Endometrium (tissue), 2 donors: ENCODE measurements at regions not wholly inside any gene's neighbourhood (a gene's known extent, or its start where the extent isn't known, plus 50 kb on each side); places are given as distances from the start of the nearest gene placed in this dataset.
A peak's percentile ranks its signal among the peaks of the same experiment; 100 is the strongest.

ENCODE experiments used
- FAIRE-seq: peaks from 2 replicates; lab custom pipeline; 2012; peaks lifted over from hg19 to GRCh38; lab: Jason Lieb, UNC
- donor health status: control.
- donor health status: control.

- no peak for FAIRE-seq
Measured at GRCh38 chr5:60374409-60374808, 325.6 kb downstream of the DEPDC1B start.

GRCh38 chr5:60372786-60373185 is 327.2 kb downstream of the DEPDC1B start:
- no peak for FAIRE-seq

- FAIRE-seq, result no peak
Measured at GRCh38 chr5:60371065-60371464, 328.9 kb downstream of the DEPDC1B start.

DNA sequence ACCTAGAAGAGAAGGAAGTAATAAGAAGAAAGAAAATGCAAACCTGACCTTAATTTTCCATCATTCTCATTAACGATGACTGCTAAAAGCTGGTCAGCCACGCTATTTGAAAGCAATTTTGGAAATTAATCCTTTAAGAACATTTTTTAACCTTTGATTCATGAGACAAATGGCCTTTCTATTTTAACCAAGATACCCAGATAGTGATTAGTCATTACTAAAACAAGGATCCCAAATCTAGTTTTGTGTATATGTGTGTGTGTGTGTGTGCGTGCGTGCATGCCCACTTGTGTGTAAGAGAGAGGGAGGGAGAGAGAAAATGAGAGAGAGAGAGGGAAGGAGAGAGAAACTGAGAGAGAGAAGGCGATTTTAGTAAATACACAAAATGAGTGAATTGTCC is 329.5 kb downstream of the DEPDC1B start:
- no peak for FAIRE-seq

GRCh38 chr5:60369391-60369790 is 330.6 kb downstream of the DEPDC1B start:
- no peak for FAIRE-seq

GRCh38 chr5:60368100-60368499 is 331.9 kb downstream of the DEPDC1B start:
- FAIRE-seq, result no peak

GRCh38 chr5:60366489-60366888 is 333.5 kb downstream of the DEPDC1B start:
- no peak for FAIRE-seq

DNA sequence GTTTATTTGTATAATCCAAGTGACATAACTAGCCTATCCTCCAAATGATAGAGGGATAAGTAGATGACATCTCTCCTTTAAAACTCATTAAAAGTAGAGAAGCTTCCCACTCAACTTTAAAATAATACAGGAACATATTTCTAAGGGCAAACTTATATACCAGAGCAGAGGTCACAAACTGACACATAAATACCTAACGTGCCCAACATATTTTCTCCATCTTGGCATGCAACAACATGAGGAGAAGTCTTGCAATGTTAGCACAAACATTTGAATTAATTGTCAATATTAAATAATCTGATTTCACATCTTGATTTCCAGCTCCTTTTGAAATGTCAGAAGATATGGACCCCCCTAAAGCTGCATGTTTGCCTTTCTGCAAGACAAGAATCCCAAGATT is 335.0 kb downstream of the DEPDC1B start:
- FAIRE-seq, result no peak

GRCh38 chr5:60362158-60362557 is 337.8 kb downstream of the DEPDC1B start:
- no peak for FAIRE-seq

DNA sequence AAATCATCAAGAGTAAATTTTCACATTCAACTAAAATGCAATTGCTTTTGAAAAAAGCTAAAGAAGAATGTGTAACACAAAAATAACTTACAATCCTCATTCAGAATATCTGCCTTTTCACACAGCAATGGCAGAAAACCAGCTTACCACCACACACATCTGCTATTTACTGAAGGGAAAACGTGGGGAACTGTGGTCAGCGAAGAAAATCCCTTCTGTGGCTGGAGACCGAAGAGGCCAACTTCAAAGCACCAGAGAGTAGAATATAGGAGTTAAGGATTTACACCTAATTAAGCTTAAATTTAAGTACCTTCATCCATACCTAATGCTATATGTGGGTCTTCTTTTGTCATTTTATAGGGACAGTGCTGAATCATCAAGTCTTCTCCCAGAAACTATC is 339.6 kb downstream of the DEPDC1B start:
- FAIRE-seq, result no peak

DNA sequence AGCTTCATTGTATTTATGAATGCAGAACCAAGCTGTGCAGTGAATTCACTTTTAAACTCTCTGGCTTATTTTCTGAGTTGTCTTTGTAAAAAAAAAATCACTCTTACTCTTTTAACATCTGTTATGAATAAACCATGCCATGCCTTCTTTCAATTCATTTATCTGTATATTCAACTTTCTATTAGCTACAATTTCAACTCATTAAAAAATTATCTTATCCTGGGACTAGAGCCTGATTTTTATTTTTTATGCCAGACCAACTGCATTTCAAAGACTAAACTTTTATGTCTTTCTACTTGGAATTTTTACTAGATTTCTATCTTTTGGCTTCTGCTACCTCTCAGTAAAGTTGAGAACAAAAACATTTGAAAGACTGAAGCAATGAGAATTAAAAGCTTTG is 342.7 kb downstream of the DEPDC1B start:
- FAIRE-seq, result peak; percentile 84

DNA sequence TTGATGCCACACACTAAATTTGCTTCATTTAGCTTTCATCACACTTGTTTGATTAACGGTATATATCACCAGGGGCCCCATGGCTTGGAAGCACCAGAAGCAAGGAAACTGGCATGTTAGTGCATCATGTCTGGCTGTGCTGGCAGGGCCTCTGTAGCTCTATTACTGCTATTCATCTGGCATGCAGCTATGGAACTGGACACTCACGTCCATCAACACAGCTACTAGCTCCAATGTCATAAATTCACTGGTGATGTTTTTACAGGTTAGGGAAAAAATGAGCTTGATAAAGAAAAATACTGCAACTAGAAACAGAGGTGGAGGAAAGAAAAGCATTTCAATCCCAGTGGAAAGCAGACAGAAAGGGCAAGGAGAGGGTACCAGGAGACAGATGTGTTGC is 343.2 kb downstream of the DEPDC1B start:
- no peak for FAIRE-seq

- FAIRE-seq, result no peak
Measured at GRCh38 chr5:60355181-60355580, 344.8 kb downstream of the DEPDC1B start.

- no peak for FAIRE-seq
Measured at GRCh38 chr5:60354311-60354710, 345.7 kb downstream of the DEPDC1B start.

DNA sequence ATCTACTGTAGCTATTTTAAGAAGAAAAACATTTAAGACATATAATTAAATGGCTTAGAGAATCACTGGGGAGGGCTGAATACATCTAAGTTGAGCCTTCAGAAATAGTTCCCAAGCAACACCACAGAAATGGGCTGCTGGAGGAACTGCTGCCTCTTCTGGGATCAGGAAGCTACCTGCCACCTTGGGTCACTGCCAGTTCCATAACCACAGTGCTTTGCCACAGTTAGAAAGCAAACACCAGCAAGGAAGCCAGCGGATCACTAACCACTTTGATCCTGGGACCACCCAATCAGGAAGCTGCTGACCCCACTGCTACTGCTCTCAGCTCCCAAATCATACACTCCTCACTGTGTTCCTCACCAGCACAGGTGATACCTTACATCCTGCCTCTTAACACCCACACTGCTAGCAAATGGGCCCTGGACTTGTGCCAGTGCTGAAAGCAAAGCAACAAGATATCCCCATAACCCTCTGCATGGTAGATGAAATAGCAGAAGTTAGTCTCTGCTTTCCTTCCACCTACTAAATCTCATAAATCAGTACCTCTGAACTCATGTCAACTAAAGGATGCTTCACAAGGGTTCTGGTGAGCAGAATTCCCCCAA is 346.9 kb downstream of the DEPDC1B start:
- FAIRE-seq, result no peak

DNA sequence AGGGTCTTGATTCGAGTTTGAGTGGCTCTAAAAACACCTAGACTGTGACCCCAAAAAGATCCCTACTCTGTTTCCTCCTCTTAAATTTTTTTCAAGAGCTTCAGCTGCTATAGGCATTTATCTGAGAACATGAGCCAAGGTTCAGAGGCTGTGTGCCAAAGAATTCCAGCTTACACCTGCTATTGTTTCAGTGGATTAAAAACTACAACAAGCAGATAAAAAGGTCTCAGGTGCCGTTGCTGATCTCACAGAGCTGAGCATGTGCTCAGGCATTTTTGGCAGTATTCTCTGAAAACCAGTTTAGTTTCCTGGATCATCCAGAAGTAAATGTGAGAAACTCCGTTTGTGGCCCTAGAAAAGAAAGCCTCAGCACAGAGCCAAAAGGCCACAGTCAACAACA is 349.2 kb downstream of the DEPDC1B start:
- no peak for FAIRE-seq

GRCh38 chr5:60349891-60350415 is 350.0 kb downstream of the DEPDC1B start:
- no peak for FAIRE-seq

- no peak for FAIRE-seq
Measured at GRCh38 chr5:60346393-60346792, 353.6 kb downstream of the DEPDC1B start.

GRCh38 chr5:60343102-60343501 is 356.9 kb downstream of the DEPDC1B start:
- FAIRE-seq, result no peak

DNA sequence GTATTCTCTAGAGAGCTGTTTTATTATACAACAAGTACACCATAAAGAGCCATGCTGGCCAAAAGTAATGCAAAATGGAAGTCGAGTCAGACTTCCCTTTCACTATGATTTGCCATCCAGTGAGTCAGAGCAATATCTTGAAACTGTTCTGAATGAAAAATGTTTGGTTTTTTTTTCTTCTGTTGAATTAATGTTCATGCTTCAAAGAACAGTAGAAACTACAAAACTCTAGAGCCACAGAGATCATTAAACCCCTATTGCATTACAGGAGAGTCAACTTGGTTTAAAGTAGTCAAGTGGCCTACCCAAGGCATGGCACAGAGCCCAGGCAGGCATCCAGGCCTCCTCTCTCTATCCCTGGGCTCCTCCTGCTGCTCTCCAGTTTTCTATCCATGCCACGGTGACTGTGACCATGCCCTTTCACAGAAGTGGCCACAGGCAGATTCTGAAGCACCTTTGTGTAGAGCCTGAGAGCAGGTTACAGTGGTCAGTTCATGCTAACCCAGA is 358.9 kb downstream of the DEPDC1B start:
- FAIRE-seq, result no peak

- no peak for FAIRE-seq
Measured at GRCh38 chr5:60340326-60340725, 359.6 kb downstream of the DEPDC1B start.

- FAIRE-seq, result no peak
Measured at GRCh38 chr5:60339691-60340201, 360.2 kb downstream of the DEPDC1B start.

- FAIRE-seq, result no peak
Measured at GRCh38 chr5:60338846-60339245, 361.1 kb downstream of the DEPDC1B start.

DNA sequence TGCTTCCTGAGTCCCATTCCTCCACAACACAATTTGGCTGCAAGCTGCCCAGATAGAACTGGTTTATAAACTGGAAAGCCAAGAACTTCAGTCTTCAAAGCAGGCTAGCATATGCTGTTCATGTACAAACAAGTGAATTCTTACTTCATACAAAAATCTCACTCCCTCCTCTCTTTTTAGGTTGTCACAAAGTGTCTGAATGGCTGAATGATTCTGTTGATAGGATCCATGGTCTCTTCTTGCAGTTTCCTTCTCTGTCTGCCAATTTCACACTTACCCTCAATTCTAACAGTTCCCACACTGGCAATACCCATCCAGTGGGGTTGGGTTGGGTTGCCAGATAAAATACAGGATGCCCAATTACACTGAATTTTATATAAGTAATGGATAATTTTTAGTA is 363.5 kb downstream of the DEPDC1B start:
- no peak for FAIRE-seq
